ENCODE measurements at regions not wholly inside any gene's neighbourhood (a gene's known extent, or its start where the extent isn't known, plus 50 kb on each side); places are given as distances from the start of the nearest gene placed in this dataset.
A peak's percentile ranks its signal among the peaks of the same experiment; 100 is the strongest.
"Not testable (repeated sequence)": the region's sequence is repeated elsewhere in the genome, so short reads cannot be mapped to it uniquely, and the experiment has no call there.

- no peak for FAIRE-seq
- no peak for TF ChIP-seq CTCF (IDR thresholded peaks at IDR 0.05; ENCODE audit: insufficient read depth, missing control alignments)
- DNase-seq (ENCODE audit: insufficient read length, low spot score), result no peak
These were observed 935.2 kb downstream of the TBL1XR1 start for GRCh38 chr3:176262071-176262470.

- FAIRE-seq, result peak; percentile 95
- no peak for TF ChIP-seq CTCF (IDR thresholded peaks at IDR 0.05; ENCODE audit: insufficient read depth, missing control alignments)
- no peak for DNase-seq (ENCODE audit: insufficient read length, low spot score)
These were observed 950.1 kb downstream of the TBL1XR1 start for GRCh38 chr3:176247191-176247590.

GRCh38 chr3:176219970-176220369 lies 977.3 kb downstream of the TBL1XR1 start:
- no peak for DNase-seq (ENCODE audit: insufficient read length, low spot score)
- TF ChIP-seq CTCF (IDR thresholded peaks at IDR 0.05; ENCODE audit: insufficient read depth, missing control alignments), result no peak
- no peak for FAIRE-seq

- FAIRE-seq (no peak), DNase-seq (ENCODE audit: insufficient read length, low spot score) (no peak)
- no peak for TF ChIP-seq CTCF (IDR thresholded peaks at IDR 0.05; ENCODE audit: insufficient read depth, missing control alignments)
These were observed 982.5 kb downstream of the TBL1XR1 start for GRCh38 chr3:176214758-176215157.

- not testable (repeated sequence) for FAIRE-seq; DNase-seq (ENCODE audit: insufficient read length, low spot score)
These were observed 984.0 kb downstream of the TBL1XR1 start for GRCh38 chr3:176213314-176213713.

GRCh38 chr3:176208915-176209314 lies 988.4 kb downstream of the TBL1XR1 start:
- peak; percentile 11 for FAIRE-seq
- no peak for TF ChIP-seq CTCF (IDR thresholded peaks at IDR 0.05; ENCODE audit: insufficient read depth, missing control alignments)
- no peak for DNase-seq (ENCODE audit: insufficient read length, low spot score)

GRCh38 chr3:176208283-176208682 lies 989.0 kb downstream of the TBL1XR1 start:
- FAIRE-seq, result no peak
- no peak for DNase-seq (ENCODE audit: insufficient read length, low spot score)
- TF ChIP-seq CTCF (IDR thresholded peaks at IDR 0.05; ENCODE audit: insufficient read depth, missing control alignments), result no peak

GRCh38 chr3:176206809-176207208 lies 990.5 kb downstream of the TBL1XR1 start:
- no peak for TF ChIP-seq CTCF (IDR thresholded peaks at IDR 0.05; ENCODE audit: insufficient read depth, missing control alignments)

More at GRCh38 chr3:176206809-176207208, 990.5 kb downstream of the TBL1XR1 start:
- DNase-seq (ENCODE audit: insufficient read length, low spot score) (no peak), FAIRE-seq (no peak)

Measured in D721Med (cell line).